BLaER1 (cell line): ENCODE measurements at regions not wholly inside any gene's neighbourhood (a gene's known extent, or its start where the extent isn't known, plus 50 kb on each side); places are given as distances from the start of the nearest gene placed in this dataset.

ENCODE experiments used
- H3K27ac ChIP-seq: shearing (Covaris generic); formaldehyde crosslinking; 2 replicates; pipeline ENCODE4 v1.8.1; 2022
- H3K27me3 ChIP-seq: shearing (Covaris generic); formaldehyde crosslinking; 2 replicates; pipeline ENCODE4 v1.8.1; 2022
- H3K36me3 ChIP-seq: shearing (Covaris generic); formaldehyde crosslinking; 2 replicates; pipeline ENCODE4 v1.8.1; 2022
- H3K4me1 ChIP-seq: shearing (Covaris generic); formaldehyde crosslinking; 2 replicates; pipeline ENCODE4 v1.8.1; 2022
- H3K4me2 ChIP-seq: shearing (Covaris generic); formaldehyde crosslinking; 2 replicates; pipeline ENCODE4 v1.8.1; 2022
- H3K4me3 ChIP-seq: shearing (Covaris generic); formaldehyde crosslinking; 2 replicates; pipeline ENCODE4 v1.8.1; 2022
- H3K9ac ChIP-seq: shearing (Covaris generic); formaldehyde crosslinking; 2 replicates; pipeline ENCODE4 v1.8.1; 2022
- H3K9me3 ChIP-seq: shearing (Covaris generic); formaldehyde crosslinking; 2 replicates; pipeline ENCODE4 v1.8.1; 2022
- H4K20me1 ChIP-seq: shearing (Covaris generic); formaldehyde crosslinking; 2 replicates; pipeline ENCODE4 v1.8.1; 2022
- Cebpa-rat ChIP-seq: shearing (Covaris generic); IDR thresholded peaks from 2 replicates; pipeline ENCODE4 v1.8.1; 2022

DNA sequence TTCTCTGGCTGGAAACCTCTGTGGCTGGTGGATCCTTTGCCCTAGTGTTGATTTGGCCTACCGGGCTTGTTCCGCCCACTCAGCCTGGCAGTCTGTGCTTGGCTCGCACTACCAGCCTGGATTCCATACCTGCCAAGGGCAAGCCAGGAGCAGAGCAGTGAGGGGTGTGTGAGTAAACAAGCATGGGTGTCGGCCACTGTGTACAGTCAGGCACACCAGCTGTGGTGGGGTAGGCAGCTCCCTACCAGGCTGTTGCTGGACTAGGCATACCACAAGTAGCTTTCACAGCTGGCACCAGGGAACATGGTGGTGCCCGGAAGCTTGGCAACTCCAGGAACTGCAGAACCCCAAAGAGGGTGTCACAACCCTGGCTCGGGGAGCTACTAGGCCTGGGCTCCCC is 942.9 kb upstream of the LRRN3 start:
- TF ChIP-seq Cebpa-rat: no peak
- Histone ChIP-seq H3K4me3 (no peak overlapping the region), H3K9ac (no peak overlapping the region), H3K4me1 (no peaks in the 10 kb centered on the region), H3K9me3 (peaks cover 18% of the 10 kb centered on the region), H3K4me2 (no peak overlapping the region), H3K27ac (no peak overlapping the region), H3K36me3 (no peaks in the 10 kb centered on the region), H3K27me3 (no peaks in the 10 kb centered on the region), H4K20me1 (no peaks in the 10 kb centered on the region)

GRCh38 chr7:110153222-110153621 is 937.7 kb upstream of the LRRN3 start:
- Histone ChIP-seq H3K4me1 (no peaks in the 10 kb centered on the region), H3K27ac (no peak overlapping the region), H4K20me1 (no peaks in the 10 kb centered on the region)

GRCh38 chr7:110156511-110156910 is 934.4 kb upstream of the LRRN3 start:
- no peaks in the 10 kb centered on the region for H3K27me3 ChIP-seq
- H3K4me1 ChIP-seq: no peaks in the 10 kb centered on the region
- H4K20me1 ChIP-seq: no peaks in the 10 kb centered on the region
- H3K4me3 ChIP-seq: no peak overlapping the region
- no peak for TF ChIP-seq Cebpa-rat
- no peaks in the 10 kb centered on the region for H3K9me3 ChIP-seq
- H3K27ac ChIP-seq: no peak overlapping the region
- no peak overlapping the region for H3K9ac ChIP-seq
- no peaks in the 10 kb centered on the region for H3K36me3 ChIP-seq
- H3K4me2 ChIP-seq: no peak overlapping the region

More at GRCh38 chr7:110153222-110153621, 937.7 kb upstream of the LRRN3 start:
- no peaks in the 10 kb centered on the region for H3K36me3 ChIP-seq
- H3K9me3 ChIP-seq: peaks cover 14% of the 10 kb centered on the region
- no peak overlapping the region for H3K4me2 ChIP-seq
- TF ChIP-seq Cebpa-rat: no peak
- no peak overlapping the region for H3K4me3 ChIP-seq
- H3K9ac ChIP-seq: no peak overlapping the region
- H3K27me3 ChIP-seq: no peaks in the 10 kb centered on the region

DNA sequence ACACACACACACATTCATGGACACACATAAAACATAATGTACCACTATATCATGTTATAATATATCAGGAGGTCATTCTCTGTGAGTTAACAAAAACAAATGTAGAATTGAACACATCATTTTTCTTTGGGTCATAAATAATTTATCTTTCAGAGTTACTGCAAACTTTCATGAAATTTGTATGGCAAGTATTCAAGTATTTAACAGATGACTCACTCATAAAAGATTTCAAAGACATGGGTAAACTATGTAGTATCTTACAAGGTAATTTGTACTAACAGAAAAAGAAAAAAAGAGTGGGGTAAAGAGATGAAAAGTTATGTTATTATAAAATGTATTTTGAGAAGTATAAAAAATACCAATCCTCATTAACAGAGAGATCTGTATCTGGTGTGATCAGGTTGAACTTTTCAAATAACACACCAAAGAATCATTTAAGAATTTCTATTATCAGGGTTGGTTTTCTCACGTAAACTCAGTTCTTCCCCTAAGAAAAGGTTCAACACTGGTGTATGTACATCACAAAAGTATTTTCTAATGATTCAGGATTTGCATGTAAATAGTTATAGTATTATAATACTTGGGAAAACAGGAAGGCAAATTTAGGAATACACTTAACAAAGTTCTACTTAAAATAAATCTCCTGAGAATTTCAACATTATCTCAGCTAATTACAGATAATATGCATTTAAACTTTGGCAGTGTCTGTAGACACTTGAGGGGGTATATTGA is 933.1 kb upstream of the LRRN3 start:
- H3K4me3 ChIP-seq: no peak overlapping the region
- H3K36me3 ChIP-seq: no peaks in the 10 kb centered on the region
- H4K20me1 ChIP-seq: no peaks in the 10 kb centered on the region
- no peaks in the 10 kb centered on the region for H3K4me1 ChIP-seq
- H3K4me2 ChIP-seq: no peak overlapping the region
- H3K9ac ChIP-seq: no peak overlapping the region
- H3K27me3 ChIP-seq: no peaks in the 10 kb centered on the region
- no peak overlapping the region for H3K27ac ChIP-seq
- no peaks in the 10 kb centered on the region for H3K9me3 ChIP-seq
- no peak for TF ChIP-seq Cebpa-rat

DNA sequence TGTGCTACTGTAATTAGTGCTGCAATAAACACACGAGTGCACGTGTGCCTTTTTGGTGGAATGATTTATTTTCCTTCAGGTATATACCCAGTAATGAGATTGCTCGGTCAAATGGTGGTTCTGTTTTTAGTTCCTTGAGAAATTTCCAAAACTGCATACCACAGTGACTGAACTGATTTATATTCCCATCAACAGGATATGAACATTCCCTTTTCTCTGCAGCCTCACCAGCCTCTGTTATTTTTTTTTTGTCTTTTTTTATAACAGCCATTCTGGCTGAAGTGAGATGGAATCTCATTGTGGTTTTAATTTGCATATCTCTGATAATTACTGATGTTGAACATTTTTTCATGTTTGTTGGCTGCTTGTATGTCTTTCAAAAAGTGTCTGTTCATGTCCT is 922.9 kb upstream of the LRRN3 start:
- TF ChIP-seq Cebpa-rat: no peak
- Histone ChIP-seq H3K4me3 (no peak overlapping the region), H4K20me1 (no peaks in the 10 kb centered on the region), H3K36me3 (no peaks in the 10 kb centered on the region), H3K27me3 (no peaks in the 10 kb centered on the region), H3K9ac (no peak overlapping the region), H3K9me3 (no peaks in the 10 kb centered on the region), H3K27ac (no peak overlapping the region), H3K4me1 (no peaks in the 10 kb centered on the region), H3K4me2 (no peak overlapping the region)

GRCh38 chr7:110170841-110171240 is 920.1 kb upstream of the LRRN3 start:
- Histone ChIP-seq H3K4me1 (no peaks in the 10 kb centered on the region), H3K9me3 (no peaks in the 10 kb centered on the region), H3K36me3 (no peaks in the 10 kb centered on the region), H3K4me3 (no peak overlapping the region), H4K20me1 (no peaks in the 10 kb centered on the region), H3K27ac (no peak overlapping the region), H3K4me2 (no peak overlapping the region), H3K27me3 (no peaks in the 10 kb centered on the region), H3K9ac (no peak overlapping the region)
- TF ChIP-seq Cebpa-rat: no peak

DNA sequence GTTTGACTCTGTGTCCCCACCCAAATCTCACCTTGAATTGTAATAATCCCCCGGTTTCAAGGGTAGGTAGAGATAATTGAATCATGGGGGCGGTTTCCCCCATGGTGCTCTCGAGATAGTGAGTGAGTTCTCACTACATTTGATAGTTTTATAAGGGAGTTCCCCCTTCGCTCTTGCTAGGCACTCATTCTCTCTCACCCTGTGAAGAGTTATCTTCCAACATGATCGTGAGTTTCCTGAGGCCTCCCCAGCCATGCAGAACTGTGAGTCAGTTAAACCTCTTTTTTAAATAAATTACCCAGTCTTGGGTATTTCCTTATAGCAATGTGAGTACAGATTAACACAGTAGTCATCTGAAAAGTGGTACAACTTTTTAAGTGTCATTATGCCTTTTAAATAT is 913.5 kb upstream of the LRRN3 start:
- no peak for TF ChIP-seq Cebpa-rat
- no peaks in the 10 kb centered on the region for H3K4me1 ChIP-seq

GRCh38 chr7:110179037-110179436 is 911.9 kb upstream of the LRRN3 start:
- Histone ChIP-seq H3K4me2 (no peak overlapping the region), H3K36me3 (no peaks in the 10 kb centered on the region), H3K27me3 (no peaks in the 10 kb centered on the region), H3K4me1 (no peaks in the 10 kb centered on the region), H3K9ac (no peak overlapping the region), H3K9me3 (no peaks in the 10 kb centered on the region), H4K20me1 (no peaks in the 10 kb centered on the region), H3K27ac (no peak overlapping the region), H3K4me3 (no peak overlapping the region)
- no peak for TF ChIP-seq Cebpa-rat

More for the DNA sequence above, 913.5 kb upstream of the LRRN3 start:
- no peak overlapping the region for H3K9ac ChIP-seq
- no peak overlapping the region for H3K4me3 ChIP-seq
- H4K20me1 ChIP-seq: no peaks in the 10 kb centered on the region
- H3K36me3 ChIP-seq: no peaks in the 10 kb centered on the region
- no peak overlapping the region for H3K4me2 ChIP-seq
- H3K9me3 ChIP-seq: no peaks in the 10 kb centered on the region
- no peaks in the 10 kb centered on the region for H3K27me3 ChIP-seq
- H3K27ac ChIP-seq: no peak overlapping the region

- Histone ChIP-seq H3K9me3 (no peaks in the 10 kb centered on the region), H3K4me3 (no peak overlapping the region), H3K27me3 (no peaks in the 10 kb centered on the region), H3K27ac (no peak overlapping the region), H3K9ac (no peak overlapping the region), H3K36me3 (no peaks in the 10 kb centered on the region), H3K4me1 (no peaks in the 10 kb centered on the region), H4K20me1 (no peaks in the 10 kb centered on the region), H3K4me2 (no peak overlapping the region)
- TF ChIP-seq Cebpa-rat: no peak
Observed at GRCh38 chr7:110181768-110182167, 909.2 kb upstream of the LRRN3 start.

- no peaks in the 10 kb centered on the region for H4K20me1 ChIP-seq
- TF ChIP-seq Cebpa-rat: no peak
- no peak overlapping the region for H3K27ac ChIP-seq
- H3K36me3 ChIP-seq: no peaks in the 10 kb centered on the region
- no peaks in the 10 kb centered on the region for H3K27me3 ChIP-seq
- H3K9me3 ChIP-seq: peaks cover 7% of the 10 kb centered on the region; the same call in 1 of the 2 replicates
- no peak overlapping the region for H3K9ac ChIP-seq
- no peaks in the 10 kb centered on the region for H3K4me1 ChIP-seq
- no peak overlapping the region for H3K4me2 ChIP-seq
- no peak overlapping the region for H3K4me3 ChIP-seq
Observed at GRCh38 chr7:110186334-110186733, 904.6 kb upstream of the LRRN3 start.
